GM23338 (cell line): ENCODE measurements at regions not wholly inside any gene's neighbourhood (a gene's known extent, or its start where the extent isn't known, plus 50 kb on each side); places are given as distances from the start of the nearest gene placed in this dataset.
A peak's percentile ranks its signal among the peaks of the same experiment; 100 is the strongest.

Source experiments
- ATAC-seq: fragments of 200-7000 bp; cut with Tn5 transposase; 3 replicates; pipeline ENCODE4 v1.9.1; 2020
- DNase-seq: peaks from one replicate; pipeline ENCODE4 v3.0.0-alpha.2; 2015; ENCODE audit warnings: low spot score
- H2AFZ ChIP-seq: fragments of 200-600 bp; sonication (generic); 2 replicates; pipeline ENCODE4 v1.8.0; 2016; ENCODE audit warnings: antibody characterized with exemption, mild to moderate bottlenecking, moderate library complexity
- H3F3A ChIP-seq: fragments of 200-600 bp; sonication (generic); replicated peaks from 2 replicates; pipeline ENCODE4 v1.8.0; 2017; ENCODE audit warnings: antibody characterized with exemption, mixed run types, low read depth
- H3K27ac ChIP-seq: fragments of 200-600 bp; sonication (generic); 2 replicates; pipeline ENCODE4 v1.6.1; 2016; ENCODE audit warnings: low read depth
- H3K27me3 ChIP-seq: fragments of 200-600 bp; sonication (generic); 2 replicates; pipeline ENCODE4 v1.8.0; 2016; ENCODE audit warnings: mild to moderate bottlenecking, mixed run types, moderate library complexity; ENCODE audit not compliant: insufficient read depth
- H3K36me3 ChIP-seq: fragments of 200-600 bp; sonication (generic); 2 replicates; pipeline ENCODE4 v1.8.0; 2016; ENCODE audit warnings: mild to moderate bottlenecking; ENCODE audit not compliant: insufficient read depth
- H3K4me1 ChIP-seq: fragments of 200-600 bp; sonication (generic); 2 replicates; pipeline ENCODE4 v1.8.0; 2016; ENCODE audit warnings: mild to moderate bottlenecking, moderate library complexity; ENCODE audit not compliant: insufficient read depth
- H3K4me2 ChIP-seq: fragments of 200-600 bp; sonication (generic); 2 replicates; pipeline ENCODE4 v1.7.1; 2017; ENCODE audit warnings: mixed run types
- H3K4me3 ChIP-seq: fragments of 200-600 bp; sonication (generic); 2 replicates; pipeline ENCODE4 v1.6.1; 2016; ENCODE audit warnings: mixed run types
- H3K79me2 ChIP-seq: fragments of 200-600 bp; sonication (generic); replicated peaks from 2 replicates; pipeline ENCODE4 v1.8.0; 2017; ENCODE audit warnings: mild to moderate bottlenecking; ENCODE audit not compliant: insufficient read depth
- H3K9me2 ChIP-seq: fragments of 200-600 bp; sonication (generic); 2 replicates; pipeline ENCODE4 v1.8.0; 2017; ENCODE audit not compliant: insufficient read depth
- H4K20me1 ChIP-seq: fragments of 200-600 bp; sonication (generic); replicated peaks from 2 replicates; pipeline ENCODE4 v1.8.0; 2017; ENCODE audit warnings: mild to moderate bottlenecking; ENCODE audit not compliant: insufficient read depth
- H3K27ac Mint-ChIP-seq: 2 replicates; pipeline ENCODE4 v1.8.0; 2020; ENCODE audit warnings: inconsistent platforms, mild to moderate bottlenecking, moderate library complexity, mixed read lengths
- H3K27me3 Mint-ChIP-seq: 3 replicates; pipeline ENCODE4 v1.8.0; 2022; ENCODE audit warnings: low read depth, mild to moderate bottlenecking, moderate library complexity, mixed read lengths, inconsistent platforms; ENCODE audit not compliant: insufficient read depth, poor library complexity
- H3K36me3 Mint-ChIP-seq: 3 replicates; pipeline ENCODE4 v1.8.0; 2021; ENCODE audit warnings: low read depth, mild to moderate bottlenecking, inconsistent platforms, moderate library complexity, mixed read lengths
- H3K4me1 Mint-ChIP-seq: 3 replicates; pipeline ENCODE4 v1.8.0; 2020; ENCODE audit warnings: mild to moderate bottlenecking, inconsistent platforms, mixed read lengths
- H3K4me3 Mint-ChIP-seq: 3 replicates; pipeline ENCODE4 v1.8.0; 2021; ENCODE audit warnings: moderate library complexity, mild to moderate bottlenecking, inconsistent platforms, mixed read lengths
- H3K9me3 Mint-ChIP-seq: 3 replicates; pipeline ENCODE4 v1.8.0; 2020; ENCODE audit warnings: moderate library complexity, mild to moderate bottlenecking, inconsistent platforms, mixed read lengths
- CREB1 ChIP-seq: fragments of 250-450 bp; sonication (Bioruptor Pico); IDR thresholded peaks from 2 replicates; pipeline ENCODE4 v1.5.0; 2020; ENCODE audit warnings: low read depth, mild to moderate bottlenecking, moderate library complexity
- ETS1 ChIP-seq: IDR thresholded peaks from 2 replicates; pipeline ENCODE4 v1.6.1; 2016; ENCODE audit warnings: antibody characterized with exemption
- EZH2phosphoT487 ChIP-seq: fragments of 200-600 bp; sonication (generic); IDR thresholded peaks from one replicate; pipeline ENCODE4 v1.8.1; 2018; ENCODE audit warnings: antibody characterized with exemption; ENCODE audit not compliant: unreplicated experiment
- NANOG ChIP-seq: IDR thresholded peaks from 2 replicates; pipeline ENCODE4 v1.6.1; 2016; ENCODE audit warnings: antibody characterized with exemption, borderline replicate concordance
- REST ChIP-seq: IDR thresholded peaks from one replicate; pipeline ENCODE4 v1.6.1; 2018; ENCODE audit warnings: antibody characterized with exemption; ENCODE audit not compliant: unreplicated experiment
- STAT1 ChIP-seq: IDR thresholded peaks from one replicate; pipeline ENCODE4 v1.6.1; 2016; ENCODE audit warnings: antibody characterized with exemption; ENCODE audit not compliant: unreplicated experiment
- ZNF114 ChIP-seq: fragments of 250-450 bp; sonication (Bioruptor Pico); IDR thresholded peaks from 2 replicates; pipeline ENCODE4 v1.5.0; 2020; ENCODE audit warnings: mild to moderate bottlenecking, moderate library complexity
- ZNF331 ChIP-seq: fragments of 250-450 bp; sonication (Bioruptor Pico); IDR thresholded peaks from 2 replicates; pipeline ENCODE4 v1.5.0; 2020; ENCODE audit warnings: low read depth, mild to moderate bottlenecking, moderate library complexity

- no peak overlapping the region for H3K4me3 ChIP-seq
- peaks cover 3% of the 10 kb centered on the region for H3K27me3 Mint-ChIP-seq
- TF ChIP-seq CREB1 (CRISPR knock-in tag), result no peak
- peak; percentile 34 for TF ChIP-seq REST
- H4K20me1 ChIP-seq, result no peaks in the 10 kb centered on the region
- peaks cover 13% of the 10 kb centered on the region for H3K4me1 Mint-ChIP-seq
- no peaks in the 10 kb centered on the region for H3K27me3 ChIP-seq
- H3K27ac Mint-ChIP-seq, result no peak overlapping the region
- no peaks in the 10 kb centered on the region for H3F3A ChIP-seq
- no peak overlapping the region for H3K4me3 Mint-ChIP-seq
- H3K36me3 ChIP-seq, result no peaks in the 10 kb centered on the region; the same call in 1 of the 2 replicates
- DNase-seq (no peak), ATAC-seq (no peak)
- H2AFZ ChIP-seq, result no peak overlapping the region
- no peaks in the 10 kb centered on the region for H3K79me2 ChIP-seq
- no peak overlapping the region for H3K4me2 ChIP-seq
- peaks cover 13% of the 10 kb centered on the region for H3K36me3 Mint-ChIP-seq
- peaks cover 9% of the 10 kb centered on the region for H3K4me1 ChIP-seq
- H3K9me2 ChIP-seq, result 0 out of 2 replicates have a peak, but pooled peaks cover 10% of the 10 kb centered on the region
- no peak overlapping the region for H3K27ac ChIP-seq
- peaks cover 12% of the 10 kb centered on the region for H3K9me3 Mint-ChIP-seq
Measured at GRCh38 chr18:55786651-55787272, 198.8 kb upstream of the TCF4 start.

- no peaks in the 10 kb centered on the region for H3F3A ChIP-seq
- TF ChIP-seq EZH2phosphoT487 (no peak), ZNF114 (no peak), NANOG (no peak), ZNF331 (CRISPR knock-in tag) (no peak), REST (no peak), STAT1 (no peak), ETS1 (no peak)
- DNase-seq, result no peak
- peaks cover 7% of the 10 kb centered on the region for H3K27me3 Mint-ChIP-seq
- H3K9me2 ChIP-seq, result 0 out of 2 replicates have a peak, but pooled peaks cover 10% of the 10 kb centered on the region
- H3K27ac Mint-ChIP-seq, result no peak overlapping the region
- peaks cover 18% of the 10 kb centered on the region for H3K27me3 ChIP-seq
- peaks cover 15% of the 10 kb centered on the region for H3K4me1 ChIP-seq
- H3K4me1 Mint-ChIP-seq, result peaks cover 28% of the 10 kb centered on the region
- no peak overlapping the region for H3K4me3 Mint-ChIP-seq
- H3K4me2 ChIP-seq, result peak overlapping the region; percentile 13; the same call in 1 of the 2 replicates
- no peak for ATAC-seq
- peaks cover 3% of the 10 kb centered on the region; the same call in 1 of the 3 replicates for H3K9me3 Mint-ChIP-seq
- H3K79me2 ChIP-seq, result no peaks in the 10 kb centered on the region
- no peak overlapping the region for H2AFZ ChIP-seq
- no peaks in the 10 kb centered on the region for H3K36me3 ChIP-seq
- H3K27ac ChIP-seq, result no peak overlapping the region
- H3K4me3 ChIP-seq, result no peak overlapping the region
- H4K20me1 ChIP-seq, result no peaks in the 10 kb centered on the region
- peaks cover 5% of the 10 kb centered on the region for H3K36me3 Mint-ChIP-seq
Measured at GRCh38 chr18:55783921-55784320, 195.9 kb upstream of the TCF4 start.
